Stimulated activated CD8-positive, alpha-beta memory T cell treated with anti-CD3 and anti-CD28 coated beads, Interleukin-4, amount 100 ng/mL, for 4 hours (primary cell): ENCODE measurements at regions not wholly inside any gene's neighbourhood (a gene's known extent, or its start where the extent isn't known, plus 50 kb on each side); places are given as distances from the start of the nearest gene placed in this dataset.

Experiments used
- DNase-seq, 2 donors: peaks; one replicate each; pipeline ENCODE4 v3.0.0-alpha.2; 2020; ENCODE audit warnings: low read depth in 2 of 2, low spot score in 1 of 2

GRCh38 chr3:14335774-14336748 lies 66.3 kb upstream of the SLC6A6 start:
- no peak for DNase-seq

GRCh38 chr3:14336749-14337598 lies 65.4 kb upstream of the SLC6A6 start:
- no peak for DNase-seq

GRCh38 chr3:14337828-14338227 lies 64.6 kb upstream of the SLC6A6 start:
- no peak for DNase-seq

GRCh38 chr3:14338242-14338641 lies 64.2 kb upstream of the SLC6A6 start:
- DNase-seq = no peak

- DNase-seq = no peak
Observed at GRCh38 chr3:14338898-14339458, 63.4 kb upstream of the SLC6A6 start.

GRCh38 chr3:14340960-14341708 lies 61.3 kb upstream of the SLC6A6 start:
- DNase-seq = no peak

- no peak for DNase-seq
Observed at GRCh38 chr3:14343338-14344112, 58.9 kb upstream of the SLC6A6 start.

GRCh38 chr3:14344351-14344750 lies 58.1 kb upstream of the SLC6A6 start:
- no peak for DNase-seq

GRCh38 chr3:14345496-14346150 lies 56.8 kb upstream of the SLC6A6 start:
- DNase-seq = no peak

GRCh38 chr3:14346191-14346590 lies 56.2 kb upstream of the SLC6A6 start:
- DNase-seq = no peak

- no peak for DNase-seq
Observed at GRCh38 chr3:14346642-14347041, 55.8 kb upstream of the SLC6A6 start.

- DNase-seq = no peak
Observed at GRCh38 chr3:14347110-14347509, 55.3 kb upstream of the SLC6A6 start.

GRCh38 chr3:14351617-14352001 lies 50.8 kb upstream of the SLC6A6 start:
- DNase-seq = no peak

GRCh38 chr3:14352002-14352627 lies 50.3 kb upstream of the SLC6A6 start:
- DNase-seq = no peak
